Esophagus (tissue), 2 donors: ENCODE measurements at regions not wholly inside any gene's neighbourhood (a gene's known extent, or its start where the extent isn't known, plus 50 kb on each side); places are given as distances from the start of the nearest gene placed in this dataset.
"Not testable (repeated sequence)": the region's sequence is repeated elsewhere in the genome, so short reads cannot be mapped to it uniquely, and the experiment has no call there.

Source experiments
- H3K27ac ChIP-seq, 2 donors: one replicate each; pipeline ENCODE4 v1.5.1; 2013; ENCODE audit warnings: low read depth in 2 of 2, mild to moderate bottlenecking in 2 of 2, inconsistent platforms in 1 of 2, low read length in 1 of 2, moderate library complexity in 1 of 2
- H3K27me3 ChIP-seq, 2 donors: one replicate each; pipeline ENCODE4 v1.6.1; 2013; ENCODE audit warnings: low read length in 2 of 2, control low read depth in 1 of 2, mild to moderate bottlenecking in 1 of 2; ENCODE audit not compliant: insufficient read depth in 2 of 2, control insufficient read depth in 1 of 2
- H3K36me3 ChIP-seq, 2 donors: one replicate each; pipeline ENCODE4 v1.6.1; 2013; ENCODE audit warnings: low read length in 1 of 2; ENCODE audit not compliant: control insufficient read depth in 2 of 2, insufficient read depth in 2 of 2
- H3K4me1 ChIP-seq, 2 donors: one replicate each; pipeline ENCODE4 v1.6.1; 2013; ENCODE audit warnings: low read length in 1 of 2; ENCODE audit not compliant: control insufficient read depth in 2 of 2, insufficient read depth in 2 of 2
- H3K4me3 ChIP-seq, 2 donors: one replicate each; pipeline ENCODE4 v1.5.1; 2013; ENCODE audit warnings: low read length in 2 of 2, mild to moderate bottlenecking in 2 of 2, low read depth in 1 of 2, moderate library complexity in 1 of 2
- H3K9me3 ChIP-seq, 2 donors: one replicate each; pipeline ENCODE4 v1.6.1; 2013; ENCODE audit warnings: mild to moderate bottlenecking in 2 of 2, low read depth in 1 of 2, low read length in 1 of 2, moderate library complexity in 1 of 2; ENCODE audit not compliant: control insufficient read depth in 2 of 2, insufficient read depth in 1 of 2
- WGBS, 2 donors: extraction: QIAGEN DNeasy Blood & Tissue Kit; methylation state at CpG; one replicate each; pipeline ENCODE4 v1.1.7; 2013; 5-methylcytosine and 5-hydroxymethylcytosine counted together
- donor health status: healthy with polysubstance abuse.
- donor health status: Bipolar disorder and iron deficiency.

DNA sequence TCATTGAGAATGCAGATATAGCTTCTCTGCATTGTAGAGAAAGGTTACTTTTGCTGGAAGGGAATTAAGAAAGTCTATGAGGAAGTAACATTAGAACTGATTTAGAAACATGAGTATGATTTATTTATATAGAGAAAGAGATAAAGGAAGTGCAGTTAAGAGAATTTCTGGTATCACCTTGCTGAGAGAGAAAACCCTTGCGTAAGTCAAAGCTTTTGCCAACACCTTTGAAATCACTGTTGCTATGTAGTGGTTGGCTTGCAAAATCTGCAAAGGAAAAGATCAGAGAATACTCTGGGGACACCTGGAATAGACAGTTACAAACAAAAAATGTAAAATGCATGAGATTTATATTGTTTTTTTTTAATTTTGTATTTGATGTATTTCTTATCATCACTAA, 137.3 kb upstream of the RXFP1 start:
- H3K27me3 ChIP-seq = no peaks in the 10 kb centered on the region
- no peaks in the 10 kb centered on the region for H3K9me3 ChIP-seq
- H3K4me3 ChIP-seq = no peak overlapping the region
- H3K27ac ChIP-seq = no peak overlapping the region
- WGBS, 2 donors = 86 to 91% methylated on average over 1 of the region's 1 CpG
- no peaks in the 10 kb centered on the region for H3K4me1 ChIP-seq
- H3K36me3 ChIP-seq = no peaks in the 10 kb centered on the region

DNA sequence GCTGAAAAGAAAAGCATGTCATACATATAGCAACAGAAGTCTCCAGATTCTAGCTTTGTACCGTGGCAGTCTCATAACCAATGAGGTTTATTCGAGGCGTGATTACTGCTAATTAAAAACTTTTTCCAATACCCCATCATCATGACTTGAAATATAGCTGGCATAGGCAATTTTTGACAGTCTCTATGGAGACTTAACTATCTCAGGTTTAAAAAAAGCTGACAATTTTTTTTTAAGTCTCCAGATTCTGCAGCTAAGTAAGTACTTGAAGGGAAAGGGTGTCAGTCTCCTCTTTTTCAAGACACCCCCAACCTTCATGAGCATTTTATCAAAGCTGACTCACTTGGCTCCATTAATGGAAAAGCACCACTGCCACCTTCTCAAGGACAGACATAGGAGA, 126.3 kb upstream of the RXFP1 start:
- Histone ChIP-seq H3K27ac (no peak overlapping the region), H3K4me1 (no peaks in the 10 kb centered on the region), H3K9me3 (no peaks in the 10 kb centered on the region), H3K27me3 (no peaks in the 10 kb centered on the region), H3K4me3 (no peak overlapping the region), H3K36me3 (no peaks in the 10 kb centered on the region)
- 82 to 87% methylated on average over 3 of the region's 3 CpGs for WGBS, 2 donors

DNA sequence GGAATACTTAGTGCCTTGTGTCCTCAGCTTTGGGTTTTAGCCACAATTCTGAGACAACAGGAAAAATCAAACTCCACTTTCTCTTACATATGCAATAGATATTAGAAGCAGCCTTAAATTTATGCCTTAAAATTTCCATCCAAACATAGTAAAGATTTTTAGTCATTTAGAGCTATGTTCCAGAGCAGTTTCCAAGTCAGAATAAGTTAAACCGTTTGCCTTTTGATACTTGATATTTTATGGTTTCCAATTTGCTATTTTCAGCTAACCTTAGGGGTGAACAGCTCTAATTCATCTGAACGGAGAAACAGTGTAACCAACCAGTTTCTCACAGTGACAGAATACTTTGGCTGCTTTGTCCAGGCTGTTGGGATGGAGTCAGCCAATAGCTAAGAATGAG, 125.8 kb upstream of the RXFP1 start:
- 55 to 64% methylated on average over 2 of the region's 2 CpGs for WGBS, 2 donors
- H3K4me3 ChIP-seq = no peak overlapping the region
- no peaks in the 10 kb centered on the region for H3K9me3 ChIP-seq
- H3K27me3 ChIP-seq = no peaks in the 10 kb centered on the region
- H3K27ac ChIP-seq = no peak overlapping the region
- no peaks in the 10 kb centered on the region for H3K36me3 ChIP-seq
- no peaks in the 10 kb centered on the region for H3K4me1 ChIP-seq

DNA sequence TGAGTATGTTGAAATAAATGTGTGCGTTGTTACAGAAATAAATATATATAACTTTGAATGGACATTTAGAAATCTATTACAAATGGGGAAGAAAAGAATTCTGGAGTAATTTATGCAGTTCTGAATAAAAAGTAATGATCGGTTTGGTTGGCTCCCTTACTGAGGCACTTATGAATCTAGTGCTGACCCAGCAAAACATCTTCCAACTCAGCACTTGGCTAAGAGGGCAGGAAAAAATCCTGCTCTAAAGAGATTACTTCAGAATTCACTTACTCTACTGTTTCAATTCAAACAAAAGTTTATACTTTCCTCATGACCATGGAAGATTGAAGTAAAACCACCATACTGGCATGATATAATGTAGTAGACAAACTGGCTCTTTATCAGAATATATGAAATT, 123.9 kb upstream of the RXFP1 start:
- Histone ChIP-seq H3K4me1 (no peaks in the 10 kb centered on the region), H3K27ac (no peak overlapping the region), H3K36me3 (no peaks in the 10 kb centered on the region), H3K27me3 (no peaks in the 10 kb centered on the region), H3K9me3 (no peaks in the 10 kb centered on the region), H3K4me3 (no peak overlapping the region)
- 87 to 94% methylated on average over 2 of the region's 2 CpGs for WGBS, 2 donors

DNA sequence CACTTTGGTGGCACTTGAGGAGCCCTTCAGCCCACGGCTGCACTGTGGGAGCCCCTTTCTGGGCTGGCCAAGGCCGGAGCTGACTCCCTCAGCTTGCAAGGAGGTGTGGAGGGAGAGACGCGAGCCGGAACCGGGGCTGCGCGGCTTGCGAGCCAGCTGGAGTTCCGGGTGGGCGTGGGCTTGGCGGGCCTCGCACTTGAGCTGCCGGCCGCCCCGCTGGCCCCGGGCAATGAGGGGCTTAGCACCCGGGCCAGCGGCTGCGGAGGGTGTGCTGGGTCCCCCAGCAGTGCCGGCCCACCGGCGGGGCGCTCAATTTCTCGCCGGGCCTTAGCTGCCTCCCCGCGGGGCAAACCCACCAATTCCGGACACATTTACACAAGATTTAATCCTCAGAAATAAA, 113.7 kb upstream of the RXFP1 start:
- not testable (repeated sequence) for H3K27ac ChIP-seq, H3K9me3 ChIP-seq, H3K36me3 ChIP-seq, H3K4me3 ChIP-seq, H3K27me3 ChIP-seq, H3K4me1 ChIP-seq
- 95% methylated on average over 28 to 29 of the region's 29 CpGs for WGBS, 2 donors

DNA sequence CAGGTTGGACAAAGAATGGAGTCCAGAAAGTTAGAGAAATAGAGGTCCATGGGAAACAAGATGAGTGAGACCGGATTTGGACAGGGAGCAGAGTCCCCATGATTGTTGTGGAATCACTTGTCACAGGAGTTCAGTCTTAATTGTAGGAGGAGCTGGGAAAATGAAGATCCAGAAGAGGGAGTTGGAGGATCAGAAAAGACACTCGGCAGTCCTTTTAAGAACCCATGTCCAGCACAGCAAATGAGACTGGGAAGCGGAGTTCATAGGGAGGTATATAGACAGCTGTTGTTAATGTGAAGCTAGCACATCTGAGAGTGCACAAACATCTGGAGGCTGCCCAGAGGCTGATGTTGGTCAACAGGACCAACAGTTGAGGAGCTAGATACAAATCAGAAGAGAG, 111.4 kb upstream of the RXFP1 start:
- WGBS, 2 donors = 85% methylated on average over 3 of the region's 3 CpGs
- Histone ChIP-seq H3K27me3 (no peaks in the 10 kb centered on the region), H3K27ac (no peak overlapping the region)

DNA sequence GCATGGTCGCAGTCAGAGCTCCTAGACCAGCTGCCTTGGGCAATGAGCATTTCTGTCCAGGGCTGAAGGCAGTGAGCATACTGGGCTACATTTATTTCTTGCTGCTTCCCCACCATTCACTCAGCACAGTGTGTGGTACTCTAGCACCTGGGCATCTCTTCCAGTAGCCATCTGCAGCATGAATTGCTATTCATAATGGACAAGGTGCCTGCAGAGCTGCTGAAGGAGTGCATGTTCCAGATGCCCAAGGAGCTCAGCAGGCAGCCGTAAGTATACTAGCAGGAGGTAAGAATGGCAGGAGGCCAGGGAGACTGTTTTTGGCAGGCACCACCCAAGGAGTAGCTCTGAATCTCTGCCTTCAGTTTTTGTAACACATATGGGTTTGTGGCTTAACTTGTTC, 110.4 kb upstream of the RXFP1 start:
- H3K4me1 ChIP-seq = no peaks in the 10 kb centered on the region
- H3K27me3 ChIP-seq = no peaks in the 10 kb centered on the region
- 49 to 51% methylated on average over 2 of the region's 2 CpGs for WGBS, 2 donors

More for the DNA sequence above, 111.4 kb upstream of the RXFP1 start:
- H3K9me3 ChIP-seq = no peaks in the 10 kb centered on the region
- H3K4me1 ChIP-seq = no peaks in the 10 kb centered on the region
- no peak overlapping the region for H3K4me3 ChIP-seq
- H3K36me3 ChIP-seq = no peaks in the 10 kb centered on the region

DNA sequence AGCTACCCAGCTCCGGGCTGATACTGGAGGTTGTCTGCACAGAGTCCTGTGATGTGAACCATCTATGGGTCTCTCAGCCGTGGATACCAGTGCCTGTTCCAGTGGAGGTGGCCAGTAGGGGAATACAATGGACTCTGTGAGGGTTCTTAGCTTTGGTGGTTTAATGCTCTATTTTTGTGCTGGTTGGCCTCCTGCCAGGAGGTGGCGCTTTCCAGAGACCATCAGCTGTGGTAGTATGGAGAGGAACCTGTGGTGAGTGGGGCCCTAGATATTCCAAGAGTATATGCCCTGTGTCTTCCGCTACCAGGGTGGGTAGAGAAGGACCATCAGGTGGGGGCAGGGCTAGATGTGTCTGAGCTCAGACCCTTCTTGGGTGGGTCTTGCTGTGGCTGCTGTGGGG, 103.0 kb upstream of the RXFP1 start:
- WGBS, 2 donors = 87 to 93% methylated on average over 4 of the region's 4 CpGs
- not testable (repeated sequence) for H3K4me1 ChIP-seq, H3K4me3 ChIP-seq, H3K9me3 ChIP-seq, H3K36me3 ChIP-seq, H3K27me3 ChIP-seq, H3K27ac ChIP-seq

More for the DNA sequence above, 110.4 kb upstream of the RXFP1 start:
- Histone ChIP-seq H3K27ac (no peak overlapping the region), H3K9me3 (no peaks in the 10 kb centered on the region), H3K36me3 (no peaks in the 10 kb centered on the region), H3K4me3 (no peak overlapping the region)

DNA sequence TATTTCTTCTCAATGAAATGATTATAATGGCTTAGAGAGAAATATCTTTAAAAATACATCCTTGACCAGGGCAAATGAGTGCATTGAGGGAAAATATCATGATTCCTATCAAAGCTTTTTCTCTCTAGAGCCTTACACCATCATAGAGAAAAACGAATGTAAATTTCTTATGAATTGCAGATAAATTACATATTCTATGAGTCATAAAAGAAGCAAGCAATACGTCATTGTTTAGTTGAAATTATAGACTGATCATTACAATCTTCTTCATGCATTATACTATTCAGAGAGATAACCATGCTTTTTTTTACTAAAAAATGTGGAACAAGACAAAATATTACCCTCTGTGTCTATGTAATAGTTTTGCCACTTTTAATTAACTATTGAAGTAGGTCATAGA, 100.9 kb upstream of the RXFP1 start:
- no peak overlapping the region for H3K27ac ChIP-seq
- no peaks in the 10 kb centered on the region for H3K4me1 ChIP-seq
- H3K27me3 ChIP-seq = no peaks in the 10 kb centered on the region
- no peak overlapping the region for H3K4me3 ChIP-seq
- peaks cover 0 to 3% of the 10 kb centered on the region in 2 donors for H3K9me3 ChIP-seq
- no peaks in the 10 kb centered on the region for H3K36me3 ChIP-seq
- 41 to 50% methylated on average over 2 of the region's 2 CpGs for WGBS, 2 donors

DNA sequence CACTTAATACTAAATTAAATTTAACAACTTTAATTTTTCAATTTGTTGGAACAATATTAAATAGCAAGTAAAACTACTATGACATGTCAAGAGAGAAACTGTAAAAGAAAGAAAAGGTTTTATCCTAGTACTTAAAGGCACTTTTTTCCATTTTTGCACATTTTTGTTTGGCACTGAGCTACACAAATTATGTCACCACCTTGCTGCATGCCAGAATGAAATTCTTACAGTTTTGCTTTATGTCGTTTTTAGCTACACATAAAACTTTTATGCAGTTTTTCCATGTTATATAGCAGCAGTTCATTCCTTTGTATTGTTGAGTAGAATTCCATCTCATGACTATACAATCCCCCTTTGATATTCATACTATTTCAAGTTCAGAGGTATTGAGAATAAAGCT, 99.1 kb upstream of the RXFP1 start:
- 19 to 27% methylated on average over 1 of the region's 1 CpG for WGBS, 2 donors
- H3K36me3 ChIP-seq = no peaks in the 10 kb centered on the region

More for the DNA sequence above, 99.1 kb upstream of the RXFP1 start:
- Histone ChIP-seq H3K27ac (no peak overlapping the region), H3K9me3 (peaks cover 0 to 3% of the 10 kb centered on the region in 2 donors), H3K4me3 (no peak overlapping the region), H3K27me3 (no peaks in the 10 kb centered on the region), H3K4me1 (no peaks in the 10 kb centered on the region)
